K562 (cell line): ENCODE measurements at regions not wholly inside any gene's neighbourhood (a gene's known extent, or its start where the extent isn't known, plus 50 kb on each side); places are given as distances from the start of the nearest gene placed in this dataset.

Experiments used
- ATAC-seq: fragments of 200-7000 bp; cut with Tn5 transposase; 3 replicates; pipeline ENCODE4 v1.9.1; 2020; ENCODE audit warnings: moderate library complexity
- BruUV-seq: library from RNA; stranded (reverse); fragments of 400-500 nt; replicated peaks from 2 replicates; lab custom pipeline; 2021; lab: Mats Ljungman, UMichigan
- CTCF ChIA-PET: fragments of 300-600 bp; formaldehyde crosslinking; extraction: SDS; loops from one replicate; lab custom pipeline; 2021; ENCODE audit warnings: low intra/inter-chr PET ratio; lab: Yijun Ruan, JAX
- POLR2A ChIA-PET: fragments of 300-600, 350-650 bp; sonication (Branson Sonifier 250); formaldehyde crosslinking; extraction: SDS; loops from one replicate; lab custom pipeline; 2021; ENCODE audit warnings: antibody characterized with exemption, inconsistent platforms; lab: Yijun Ruan, JAX
- DNase-seq, 4 experiments: peaks; one replicate each; pipeline versions ENCODE4 v3.0.0 to v3.0.0-alpha.2; 2011 to 2018; ENCODE audit warnings: low spot score in 3 of 4, mixed read lengths in 3 of 4; ENCODE audit errors: extremely low read depth in 1 of 4
- FAIRE-seq: peaks from 2 replicates; lab custom pipeline; 2011; peaks lifted over from hg19 to GRCh38; lab: Jason Lieb, UNC
- H2AFZ ChIP-seq: 2 replicates; pipeline ENCODE4 v1.6.0; 2011; ENCODE audit warnings: low read depth, low read length, control low read depth, inconsistent platforms
- H3K27ac ChIP-seq: fragments of 200-600 bp; 3 replicates; pipeline ENCODE4 v1.8.0; 2011; ENCODE audit warnings: low read depth, mild to moderate bottlenecking, control low read depth, inconsistent platforms, low read length, moderate library complexity, mixed read lengths; ENCODE audit errors: extremely low read depth
- H3K27me3 ChIP-seq, 2 experiments: fragments of 300-600 bp in 1 of 2; 2 replicates in 1 of 2; 3 replicates in 1 of 2; pipeline versions ENCODE4 v1.6.0 to v1.8.0; 2011; ENCODE audit warnings: inconsistent platforms in 2 of 2, low read length in 2 of 2, mild to moderate bottlenecking in 1 of 2, mixed read lengths in 1 of 2, moderate library complexity in 1 of 2; ENCODE audit not compliant: control insufficient read depth in 2 of 2, insufficient read depth in 2 of 2
- H3K36me3 ChIP-seq: fragments of 300-600 bp; 3 replicates; pipeline ENCODE4 v1.8.0; 2011; ENCODE audit warnings: mild to moderate bottlenecking, low read length, inconsistent platforms; ENCODE audit not compliant: control insufficient read depth, insufficient read depth
- H3K4me1 ChIP-seq, 2 experiments: fragments of 200-600 bp in 1 of 2; replicated peaks in 1 of 2; 2 replicates in 1 of 2; 3 replicates in 1 of 2; pipeline versions ENCODE4 v1.5.1 to v1.8.0; 2011; ENCODE audit warnings: inconsistent platforms in 2 of 2, low read length in 2 of 2, mild to moderate bottlenecking in 1 of 2, mixed read lengths in 1 of 2, moderate library complexity in 1 of 2; ENCODE audit not compliant: control insufficient read depth in 2 of 2, insufficient read depth in 2 of 2
- H3K4me2 ChIP-seq: 2 replicates; pipeline ENCODE4 v1.6.1; 2011; ENCODE audit warnings: low read length, control low read depth, inconsistent platforms, mixed read lengths; ENCODE audit not compliant: insufficient read depth
- H3K4me3 ChIP-seq: fragments of 200-600 bp; sonication (generic), shearing (Covaris generic); 2 replicates; pipeline ENCODE4 v1.5.1; 2016; ENCODE audit warnings: control low read depth, inconsistent platforms
- H3K79me2 ChIP-seq: fragments of 200-600 bp; 3 replicates; pipeline ENCODE4 v1.8.0; 2011; ENCODE audit warnings: low read length, inconsistent platforms; ENCODE audit not compliant: control insufficient read depth, insufficient read depth
- H3K9ac ChIP-seq, 2 experiments: 2 replicates each; pipeline versions ENCODE4 v1.6.0 to v1.6.1; 2011; ENCODE audit warnings: low read depth in 2 of 2, low read length in 2 of 2, control low read depth in 1 of 2, inconsistent platforms in 1 of 2, mild to moderate bottlenecking in 1 of 2, mixed read lengths in 1 of 2; ENCODE audit not compliant: insufficient read depth in 1 of 2
- H3K9me1 ChIP-seq: one replicate; pipeline ENCODE4 v1.6.0; 2011; ENCODE audit warnings: inconsistent platforms, mild to moderate bottlenecking, low read length, moderate library complexity; ENCODE audit not compliant: control insufficient read depth, insufficient read depth
- H3K9me3 ChIP-seq: replicated peaks from 2 replicates; pipeline ENCODE4 v1.5.1; 2011; ENCODE audit warnings: low read depth, low read length, inconsistent platforms; ENCODE audit not compliant: control insufficient read depth, insufficient read depth
- H4K20me1 ChIP-seq: replicated peaks from 2 replicates; pipeline ENCODE4 v1.6.1; 2011; ENCODE audit warnings: low read length, inconsistent platforms, mixed read lengths; ENCODE audit not compliant: control insufficient read depth, insufficient read depth
- ASH1L ChIP-seq: fragments of 450-650 bp; IDR thresholded peaks from 2 replicates; pipeline ENCODE4 v1.6.1; 2018; ENCODE audit warnings: borderline replicate concordance, mild to moderate bottlenecking, low read depth; ENCODE audit not compliant: partially characterized antibody
- CHCHD3 ChIP-seq: fragments of 250-450 bp; sonication (Bioruptor Pico); IDR thresholded peaks from 2 replicates; pipeline ENCODE4 v2.1.2; 2022; ENCODE audit warnings: mild to moderate bottlenecking
- ELK1 ChIP-seq: sonication (generic); formaldehyde crosslinking; IDR thresholded peaks from 2 replicates; pipeline ENCODE4 v1.8.1; 2022; ENCODE audit warnings: missing genetic modification reagents
- HBP1 ChIP-seq: fragments of 450-650 bp; formaldehyde crosslinking; IDR thresholded peaks from 2 replicates; pipeline ENCODE4 v1.4.0; 2022; ENCODE audit warnings: missing genetic modification characterization
- KHSRP ChIP-seq: fragments of 450-650 bp; IDR thresholded peaks from 2 replicates; pipeline ENCODE4 v1.6.1; 2017
- MAFK ChIP-seq: IDR thresholded peaks from 2 replicates; pipeline ENCODE4 v1.6.1; 2011; ENCODE audit warnings: low read length, improper control_type of control experiment
- SIX5 ChIP-seq, 2 experiments: IDR thresholded peaks; 2 replicates each; pipeline ENCODE4 v1.6.1; 2011; ENCODE audit warnings: low read length in 2 of 2, borderline replicate concordance in 1 of 2, low read depth in 1 of 2, mild to moderate bottlenecking in 1 of 2, moderate library complexity in 1 of 2; ENCODE audit not compliant: insufficient read depth in 1 of 2
- STAG1 ChIP-seq: sonication (generic); formaldehyde crosslinking; IDR thresholded peaks from 2 replicates; pipeline ENCODE4 v1.5.0; 2020; ENCODE audit warnings: missing genetic modification reagents, borderline replicate concordance
- TOE1 ChIP-seq, 2 experiments: fragments of 450-650 bp in 1 of 2; sonication (generic) in 1 of 2; formaldehyde crosslinking in 1 of 2; IDR thresholded peaks; 2 replicates each; pipeline versions ENCODE4 v1.7.1 to v1.8.0; 2016 to 2022; ENCODE audit warnings: borderline replicate concordance in 2 of 2, mild to moderate bottlenecking in 2 of 2, antibody characterized with exemption in 1 of 2, inconsistent platforms in 1 of 2, low read depth in 1 of 2, missing genetic modification reagents in 1 of 2, moderate library complexity in 1 of 2
- ZBTB43 ChIP-seq: sonication (generic); formaldehyde crosslinking; IDR thresholded peaks from 2 replicates; pipeline ENCODE4 v1.8.0; 2023; ENCODE audit warnings: mild to moderate bottlenecking, missing genetic modification reagents
- ZNF695 ChIP-seq: fragments of 450-650 bp; formaldehyde crosslinking; IDR thresholded peaks from 2 replicates; pipeline ENCODE4 v1.4.0; 2020; ENCODE audit warnings: mild to moderate bottlenecking, moderate library complexity
- WGBS: fragments of 100-300 bp; shearing (Covaris generic); methylation state at CpG from one replicate; pipeline ENCODE4 v1.1.6; 2016; ENCODE audit warnings: low coverage, mixed read lengths; ENCODE audit not compliant: insufficient coverage; ENCODE audit errors: missing lambda C conversion rate; 5-methylcytosine and 5-hydroxymethylcytosine counted together
- in situ Hi-C: fragments of 300-500 bp; cut with MboI; formaldehyde crosslinking; loops from 4 replicates; pipeline ENCODE4 v1.15.0; 2018; ENCODE audit warnings: inconsistent platforms, mixed read lengths
- intact Hi-C: fragments of 100-400 bp; cut with micrococcal nuclease; formaldehyde crosslinking; loops from 2 replicates; pipeline ENCODE4 v1.14.2; 2022

- ChIA-PET CTCF (no interaction called here), POLR2A (no interaction called here)
- H4K20me1 ChIP-seq: no peaks in the 10 kb centered on the region
- WGBS: 0% methylated on average over 1 of the region's 1 CpG
- H3K79me2 ChIP-seq: no peaks in the 10 kb centered on the region
- no peaks in the 10 kb centered on the region for H3K36me3 ChIP-seq
- DNase-seq: no peak
- no peak overlapping the region for H3K4me2 ChIP-seq
- H3K27me3 ChIP-seq: no peaks in the 10 kb centered on the region
- H3K4me3 ChIP-seq: no peak overlapping the region
- no peaks in the 10 kb centered on the region for H3K4me1 ChIP-seq
- BruUV-seq: no TSS peak
- no peak for ATAC-seq
- H3K9ac ChIP-seq: no peak overlapping the region
- no peaks in the 10 kb centered on the region for H3K9me3 ChIP-seq
- no peak for FAIRE-seq
- no peak overlapping the region for H3K27ac ChIP-seq
- in situ Hi-C loops: no loop called here
- H3K9me1 ChIP-seq: no peaks in the 10 kb centered on the region
- TF ChIP-seq HBP1 (CRISPR knock-in tag): no peak
- no peak for TF ChIP-seq ZNF695 (CRISPR knock-in tag)
- TF ChIP-seq, all 486 proteins: peak for 0
- H2AFZ ChIP-seq: no peak overlapping the region
- intact Hi-C loops: no loop called here
These were observed 253.3 kb upstream of the ISX start for GRCh38 chr22:34812631-34813030.

GRCh38 chr22:34814260-34815025, 251.5 kb upstream of the ISX start:
- Histone ChIP-seq H3K4me2 (no peak overlapping the region), H3K9me1 (no peaks in the 10 kb centered on the region), H3K4me1 (no peaks in the 10 kb centered on the region), H3K9ac (no peak overlapping the region), H3K27me3 (no peaks in the 10 kb centered on the region), H2AFZ (no peak overlapping the region), H3K27ac (no peak overlapping the region), H3K36me3 (no peaks in the 10 kb centered on the region), H3K4me3 (no peak overlapping the region), H3K79me2 (no peaks in the 10 kb centered on the region), H3K9me3 (no peaks in the 10 kb centered on the region), H4K20me1 (no peaks in the 10 kb centered on the region)
- FAIRE-seq (no peak), DNase-seq (no peak), ATAC-seq (no peak)
- in situ Hi-C loops: no loop called here
- no TSS peak for BruUV-seq
- ChIA-PET CTCF (no interaction called here), POLR2A (no interaction called here)
- TF ChIP-seq STAG1: no peak
- no peak for TF ChIP-seq ASH1L
- TF ChIP-seq ELK1 (CRISPR knock-in tag): no peak
- TF ChIP-seq SIX5 (IDR thresholded peaks at IDR 0.05; ENCODE audit: borderline replicate concordance in 1 of 2, insufficient read depth in 1 of 2, low read depth in 1 of 2, low read length in 2 of 2): no peak
- no peak for TF ChIP-seq KHSRP
- no peak for TF ChIP-seq TOE1 (IDR thresholded peaks at IDR 0.05; ENCODE audit: borderline replicate concordance)
- no peak for TF ChIP-seq TOE1 (CRISPR knock-in tag; IDR thresholded peaks at IDR 0.05; ENCODE audit: borderline replicate concordance, low read depth)
- TF ChIP-seq MAFK: no peak
- TF ChIP-seq ZBTB43 (CRISPR knock-in tag): no peak
- no peak for TF ChIP-seq CHCHD3 (CRISPR knock-in tag)
- 0% methylated on average over 2 of the region's 2 CpGs for WGBS
- intact Hi-C loops: no loop called here
